Right lobe of liver (tissue), 6 donors: ENCODE measurements at regions not wholly inside any gene's neighbourhood (a gene's known extent, or its start where the extent isn't known, plus 50 kb on each side); places are given as distances from the start of the nearest gene placed in this dataset.
"Not testable (repeated sequence)": the region's sequence is repeated elsewhere in the genome, so short reads cannot be mapped to it uniquely, and the experiment has no call there.

Experiments
- ATAC-seq, 4 donors: fragments of 200-7000 bp; cut with Tn5 transposase; one replicate each; pipeline ENCODE4 v1.9.1; 2020; ENCODE audit warnings: mild to moderate bottlenecking in 4 of 4, moderate library complexity in 4 of 4
- DNase-seq, 3 donors: peaks; one replicate each; pipeline ENCODE4 v3.0.0-alpha.2; 2020
- H3K27ac ChIP-seq, 3 donors: fragments of 200-600 bp; one replicate each; pipeline ENCODE4 v1.8.0; 2022
- H3K27me3 ChIP-seq, 2 donors: fragments of 200-600 bp; one replicate each; pipeline ENCODE4 v1.8.0; 2022
- H3K36me3 ChIP-seq, 4 donors: fragments of 200-600 bp; sonication (generic) in 1 of 4; one replicate each; pipeline versions ENCODE4 v1.5.1 to v1.8.0; 2017 to 2022; ENCODE audit warnings: control low read depth in 1 of 4
- H3K4me1 ChIP-seq, 4 donors: fragments of 200-600 bp; sonication (generic) in 1 of 4; one replicate each; pipeline versions ENCODE4 v1.5.1 to v1.8.0; 2017 to 2022; ENCODE audit warnings: control low read depth in 1 of 4
- H3K4me3 ChIP-seq, 3 donors: fragments of 200-600 bp; one replicate each; pipeline ENCODE4 v1.8.0; 2022
- H3K9me3 ChIP-seq, 4 donors: fragments of 200-600 bp; sonication (generic) in 1 of 4; one replicate each; pipeline versions ENCODE4 v1.5.1 to v1.8.0; 2017 to 2022; ENCODE audit warnings: control low read depth in 1 of 4
- CTCF ChIP-seq, 4 donors: fragments of 200-600 bp in 3 of 4; fragments of 450-650 bp in 1 of 4; IDR thresholded peaks; one replicate each; pipeline versions ENCODE4 v1.5.1 to v1.8.0; 2016 to 2022; ENCODE audit warnings: antibody characterized with exemption in 4 of 4, mild to moderate bottlenecking in 2 of 4
- POLR2A ChIP-seq: fragments of 450-650 bp; IDR thresholded peaks from one replicate; pipeline ENCODE4 v1.6.1; 2017; ENCODE audit warnings: antibody characterized with exemption, mild to moderate bottlenecking
- WGBS: methylation state at CpG from one replicate; pipeline ENCODE4 v1.1.6; 2018; ENCODE audit warnings: low coverage, low lambda C conversion rate; ENCODE audit not compliant: insufficient coverage; ENCODE audit errors: missing lambda C conversion rate; 5-methylcytosine and 5-hydroxymethylcytosine counted together
- intact Hi-C, 2 donors: fragments of 100-400 bp; cut with DNase I; formaldehyde crosslinking; loops; one replicate each; pipeline versions ENCODE4 v1.11.2 to v1.14.1; 2022
- donor health status: DM: no; HTN: yes; CAD: no.
- donor health status: DM: no; HTN: no; CAD: no.
- donor health status: DM: no; HTN: no; CAD: no.
- donor health status: DM: no; HTN: yes; CAD: no.
- donor health status: DM: no; HTN: yes; CAD: no.

DNA sequence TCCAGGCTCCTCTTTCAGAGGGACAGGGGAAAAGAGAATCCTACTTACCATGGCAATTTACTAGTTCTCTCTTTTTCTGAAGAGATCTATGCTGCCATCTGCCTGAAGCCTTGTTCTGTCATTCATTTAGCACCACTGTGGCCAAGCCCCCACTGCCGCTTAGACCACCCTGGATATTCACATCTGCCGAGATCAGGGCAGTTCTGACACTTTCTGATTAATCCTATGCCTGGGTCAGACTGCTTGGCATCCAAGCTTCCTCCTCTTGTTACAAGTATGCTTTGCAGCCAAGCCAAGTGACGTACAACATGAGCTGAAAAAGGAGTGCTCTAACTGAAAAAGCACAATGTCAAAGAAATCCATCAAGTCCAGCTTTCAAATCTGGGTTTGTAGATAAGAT lies 332.6 kb downstream of the SUCLG1 start:
- no peak for DNase-seq
- H3K27me3 ChIP-seq, result no peaks in the 10 kb centered on the region
- no peaks in the 10 kb centered on the region for H3K9me3 ChIP-seq
- 56% methylated on average over 3 of the region's 3 CpGs for WGBS
- intact Hi-C loops, result no loop called here
- no peak for ATAC-seq
- no peak overlapping the region for H3K4me3 ChIP-seq
- no peaks in the 10 kb centered on the region for H3K4me1 ChIP-seq
- H3K27ac ChIP-seq, result no peak overlapping the region
- H3K36me3 ChIP-seq, result no peaks in the 10 kb centered on the region
- TF ChIP-seq POLR2A (no peak), CTCF (IDR thresholded peaks at IDR 0.05) (no peak)

- no peaks in the 10 kb centered on the region for H3K27me3 ChIP-seq
Measured at GRCh38 chr2:84126084-84126483, 333.0 kb downstream of the SUCLG1 start.

GRCh38 chr2:84116143-84116542 lies 342.9 kb downstream of the SUCLG1 start:
- WGBS, result 39% methylated on average over 4 of the region's 4 CpGs
- Histone ChIP-seq H3K36me3 (no peaks in the 10 kb centered on the region), H3K4me3 (no peak overlapping the region), H3K27ac (no peak overlapping the region), H3K27me3 (no peaks in the 10 kb centered on the region), H3K4me1 (no peaks in the 10 kb centered on the region), H3K9me3 (peaks cover 0 to 3% (median 0%) of the 10 kb centered on the region in 4 donors)
- intact Hi-C loops, result no loop called here
- ATAC-seq (no peak), DNase-seq (no peak)
- TF ChIP-seq POLR2A (no peak), CTCF (IDR thresholded peaks at IDR 0.05) (no peak)

More at GRCh38 chr2:84126084-84126483, 333.0 kb downstream of the SUCLG1 start:
- Histone ChIP-seq H3K9me3 (no peaks in the 10 kb centered on the region), H3K36me3 (no peaks in the 10 kb centered on the region), H3K4me3 (no peak overlapping the region), H3K4me1 (no peaks in the 10 kb centered on the region), H3K27ac (no peak overlapping the region)
- ATAC-seq, result no peak
- intact Hi-C loops, result no loop called here
- no peak for TF ChIP-seq CTCF (IDR thresholded peaks at IDR 0.05)
- TF ChIP-seq POLR2A, result no peak
- no peak for DNase-seq
- WGBS, result 44% methylated on average over 1 of the region's 1 CpG

- no peaks in the 10 kb centered on the region for H3K4me1 ChIP-seq
- no peak for TF ChIP-seq CTCF (IDR thresholded peaks at IDR 0.05)
- TF ChIP-seq POLR2A, result no peak
- H3K27ac ChIP-seq, result no peak overlapping the region
- H3K27me3 ChIP-seq, result no peaks in the 10 kb centered on the region
- 49% methylated on average over 2 of the region's 2 CpGs for WGBS
- no peak overlapping the region for H3K4me3 ChIP-seq
- H3K9me3 ChIP-seq, result peaks cover 0 to 3% (median 0%) of the 10 kb centered on the region in 4 donors
- no peak for ATAC-seq
- H3K36me3 ChIP-seq, result no peaks in the 10 kb centered on the region
- DNase-seq, result no peak
- intact Hi-C loops, result no loop called here
Measured at GRCh38 chr2:84115173-84115857, 343.8 kb downstream of the SUCLG1 start.

DNA sequence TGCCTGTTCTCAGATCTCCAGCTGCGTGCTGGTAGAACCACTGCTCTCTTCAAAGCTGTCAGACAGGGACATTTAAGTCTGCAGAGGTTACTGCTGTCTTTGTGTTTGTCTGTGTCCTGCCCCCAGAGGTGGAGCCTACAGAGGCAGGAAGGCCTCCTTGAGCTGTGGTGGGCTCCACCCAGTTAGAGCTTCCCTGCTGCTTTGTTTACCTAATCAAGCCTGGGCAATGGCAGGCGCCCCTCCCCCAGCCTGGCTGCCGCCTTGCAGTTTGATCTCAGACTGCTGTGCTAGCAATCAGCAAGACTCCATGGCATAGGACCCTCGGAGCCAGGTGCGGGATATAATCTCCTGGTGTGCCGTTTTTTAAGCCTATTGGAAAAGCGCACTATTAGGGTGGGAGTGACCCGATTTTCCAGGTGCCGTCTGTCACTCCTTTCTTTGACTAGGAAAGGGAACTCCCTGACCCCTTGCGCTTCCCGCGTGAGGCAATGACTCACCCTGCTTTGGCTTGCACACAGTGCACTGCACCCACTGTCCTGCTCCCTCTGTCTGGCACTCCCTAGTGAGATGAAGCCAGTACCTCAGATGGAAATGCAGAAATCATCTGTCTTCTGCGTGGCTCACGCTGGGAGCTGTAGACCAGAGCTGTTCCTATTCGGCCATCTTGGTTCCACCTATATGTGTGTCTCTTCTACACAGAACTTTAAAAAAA lies 355.1 kb downstream of the SUCLG1 start:
- WGBS, result 60% methylated on average over 6 of the region's 15 CpGs
- intact Hi-C loops, H3K27ac ChIP-seq, DNase-seq, H3K27me3 ChIP-seq, H3K36me3 ChIP-seq, H3K4me3 ChIP-seq, ATAC-seq, H3K9me3 ChIP-seq, H3K4me1 ChIP-seq: not testable (repeated sequence)
